GM23338 (cell line): ENCODE measurements at regions not wholly inside any gene's neighbourhood (a gene's known extent, or its start where the extent isn't known, plus 50 kb on each side); places are given as distances from the start of the nearest gene placed in this dataset.

Experiments used
- CREB1 ChIP-seq: fragments of 250-450 bp; sonication (Bioruptor Pico); IDR thresholded peaks from 2 replicates; pipeline ENCODE4 v1.5.0; 2020; ENCODE audit warnings: low read depth, mild to moderate bottlenecking, moderate library complexity
- POLR2AphosphoS5 ChIP-seq: IDR thresholded peaks from 2 replicates; pipeline ENCODE4 v1.6.1; 2016; ENCODE audit warnings: antibody characterized with exemption, low read depth

GRCh38 chr11:28919194-28919593, 811.0 kb downstream of the METTL15 start:
- no peak for TF ChIP-seq POLR2AphosphoS5
- no peak for TF ChIP-seq CREB1 (CRISPR knock-in tag)
